Right renal cortex interstitium (tissue), 3 donors: ENCODE measurements at regions not wholly inside any gene's neighbourhood (a gene's known extent, or its start where the extent isn't known, plus 50 kb on each side); places are given as distances from the start of the nearest gene placed in this dataset.
"Not testable (repeated sequence)": the region's sequence is repeated elsewhere in the genome, so short reads cannot be mapped to it uniquely, and the experiment has no call there.

Experiments used
- DNase-seq, 3 donors: peaks; one replicate each; pipeline ENCODE4 v3.0.0-alpha.2; 2013; ENCODE audit warnings: low read depth in 3 of 3, low spot score in 2 of 3

- DNase-seq: no peak
Measured at GRCh38 chr16:80915079-80915450, 91.6 kb downstream of the CMC2 start.

DNA sequence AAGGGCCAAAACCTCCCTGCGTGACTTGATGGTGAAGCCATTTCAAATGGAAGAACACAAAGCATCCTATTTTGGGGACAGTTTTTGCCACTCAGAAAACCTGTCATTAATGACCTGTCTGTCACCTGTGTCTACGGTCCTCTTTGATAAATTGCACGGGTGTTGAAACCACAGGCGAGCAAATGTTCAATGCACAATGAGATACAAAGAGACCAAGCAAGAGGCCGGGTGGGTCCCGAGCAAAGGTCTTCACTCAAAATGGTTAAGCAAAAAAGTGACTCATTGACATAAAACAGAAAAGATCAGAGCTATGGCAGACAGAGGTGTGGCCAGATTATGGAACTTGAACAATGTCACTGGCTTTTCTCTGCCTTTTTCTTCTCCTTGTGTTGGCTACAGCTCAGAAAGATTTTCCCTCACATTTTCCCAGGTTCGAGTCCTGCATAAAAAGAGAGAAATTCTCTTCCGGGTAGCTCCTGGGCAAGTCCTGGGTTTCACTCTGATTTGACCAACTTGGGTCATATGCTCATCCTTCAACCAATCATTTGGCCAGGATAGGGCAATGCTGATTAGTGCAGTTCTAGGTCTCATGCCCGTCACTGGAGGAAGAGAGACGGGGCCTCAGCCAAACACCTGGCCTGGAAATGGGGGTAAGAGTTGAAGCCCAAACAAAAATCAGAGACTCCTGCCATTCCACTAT is 92.2 kb downstream of the CMC2 start:
- DNase-seq: no peak

- DNase-seq: no peak
Measured at GRCh38 chr16:80913397-80913796, 93.3 kb downstream of the CMC2 start.

- no peak for DNase-seq
Measured at GRCh38 chr16:80912651-80913050, 94.0 kb downstream of the CMC2 start.

- no peak for DNase-seq
Measured at GRCh38 chr16:80910434-80910833, 96.3 kb downstream of the CMC2 start.

GRCh38 chr16:80909720-80910119 is 97.0 kb downstream of the CMC2 start:
- DNase-seq: no peak

DNA sequence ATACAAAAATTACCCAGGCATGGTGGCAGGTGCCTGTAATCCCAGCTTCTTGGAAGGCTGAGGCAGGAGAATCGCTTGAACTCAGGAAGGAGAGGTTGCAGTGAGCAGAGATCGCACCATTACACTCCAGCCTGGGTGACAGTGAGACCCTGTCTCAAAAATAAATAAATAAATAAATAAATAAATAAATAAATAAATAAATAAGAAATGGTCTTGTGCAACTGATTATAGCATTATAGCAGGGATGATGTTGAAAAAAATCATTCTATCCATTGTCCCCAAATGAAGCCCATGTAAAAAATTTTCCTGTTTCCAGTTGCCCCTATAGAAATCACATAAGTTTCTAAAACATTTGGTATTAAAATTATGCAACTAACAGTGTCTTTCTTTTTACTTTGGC is 100.5 kb downstream of the CMC2 start:
- not testable (repeated sequence) for DNase-seq

DNA sequence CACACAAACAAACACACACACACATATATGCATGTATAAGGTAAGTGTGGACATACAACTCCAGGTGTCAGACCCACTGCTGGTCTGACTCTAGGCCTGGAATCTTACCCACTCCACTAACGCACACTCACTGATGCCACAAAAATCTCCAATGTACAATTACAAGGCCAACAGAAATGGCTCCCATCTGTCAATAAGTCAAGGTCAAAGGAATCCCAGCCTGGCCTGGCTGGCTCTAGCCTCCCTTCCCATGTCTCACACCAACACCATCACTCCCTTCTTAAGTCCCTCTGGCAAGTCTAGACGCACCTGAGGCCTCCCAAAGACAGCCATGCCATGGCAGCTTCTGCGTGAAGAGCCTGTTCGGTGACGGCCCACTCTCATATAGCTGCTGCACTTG is 99.2 kb upstream of the CDYL2 start:
- no peak for DNase-seq

GRCh38 chr16:80902306-80903110 is 98.1 kb upstream of the CDYL2 start:
- DNase-seq: no peak

- DNase-seq: no peak
Measured at GRCh38 chr16:80900593-80900954, 96.2 kb upstream of the CDYL2 start.

DNA sequence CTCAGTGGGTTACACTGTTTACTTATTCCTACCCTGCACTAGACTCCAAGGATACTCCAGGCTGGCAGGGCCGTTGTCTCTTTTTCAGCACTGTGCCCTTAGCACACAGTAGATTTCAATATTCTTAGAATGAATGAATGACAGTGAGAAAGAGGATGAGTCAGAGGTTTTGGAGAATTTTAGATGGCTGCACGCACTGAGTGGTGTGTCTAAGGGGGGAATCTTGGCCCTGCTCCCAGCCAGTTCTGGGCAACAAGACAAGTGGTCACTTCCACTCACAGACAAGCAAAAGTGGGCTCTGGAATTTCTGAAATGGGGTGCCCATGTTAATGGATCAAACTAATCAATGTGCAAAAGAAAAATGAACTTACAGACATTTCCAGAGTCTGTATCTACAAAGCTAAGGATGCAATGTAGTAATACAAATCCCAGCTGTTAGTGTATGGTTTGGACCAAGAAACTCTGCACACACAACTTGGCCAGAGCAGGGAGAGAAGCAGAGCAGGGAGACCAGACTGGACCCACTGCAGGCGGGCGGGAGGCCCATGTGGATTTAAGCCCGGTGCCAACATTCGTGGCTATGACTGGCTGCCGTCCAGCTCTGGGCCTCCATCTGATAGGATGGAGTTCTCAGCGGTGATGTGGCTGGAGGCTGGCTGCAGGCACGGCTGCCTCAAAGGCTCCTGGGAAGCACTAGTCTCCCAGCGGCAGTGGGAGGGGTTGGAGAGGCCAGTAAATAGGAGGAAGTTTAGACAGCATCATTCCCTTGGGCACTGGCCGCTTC is 95.6 kb upstream of the CDYL2 start:
- peak in 2 of 3 donors; percentile 17 to 29 for DNase-seq

- DNase-seq: no peak
Measured at GRCh38 chr16:80896776-80897175, 92.4 kb upstream of the CDYL2 start.

GRCh38 chr16:80894091-80894490 is 89.7 kb upstream of the CDYL2 start:
- DNase-seq: no peak

DNA sequence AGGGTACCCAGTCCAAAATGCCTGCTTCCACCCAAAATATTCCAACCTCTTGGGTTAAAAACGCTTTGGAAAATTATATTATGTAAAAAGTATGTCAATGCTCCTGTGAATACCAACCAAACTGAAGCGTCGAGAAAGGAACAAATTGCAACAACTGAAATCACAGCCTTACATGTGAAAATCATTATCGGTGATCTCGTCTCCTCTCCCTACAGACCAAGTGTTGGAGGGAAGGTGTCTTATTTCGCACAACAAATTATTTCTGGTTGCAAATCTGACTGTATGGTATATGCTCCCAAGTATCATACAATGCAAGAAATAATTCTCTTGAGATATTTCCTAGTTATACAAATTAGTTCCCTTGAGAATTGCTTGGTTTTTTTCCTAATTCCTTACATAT is 89.3 kb upstream of the CDYL2 start:
- no peak for DNase-seq

DNA sequence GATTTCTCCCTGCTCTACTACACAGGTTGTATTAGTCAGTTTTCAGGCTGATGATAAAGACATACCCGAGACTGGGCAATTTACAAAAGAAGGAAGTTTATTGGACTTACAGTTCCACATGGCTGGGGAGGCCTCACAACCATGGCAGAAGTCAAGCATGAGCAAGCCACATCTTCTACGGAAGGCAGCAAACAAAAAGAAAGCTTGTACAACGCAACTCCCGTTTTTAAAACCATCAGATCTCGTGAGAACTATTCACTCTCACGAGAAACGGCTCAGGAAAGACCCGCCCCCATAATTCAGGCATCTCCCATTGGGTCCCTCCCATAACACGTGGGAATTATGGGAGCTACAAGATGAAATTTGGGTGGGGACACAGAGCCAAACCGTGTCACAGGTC is 88.0 kb upstream of the CDYL2 start:
- not testable (repeated sequence) for DNase-seq

- no peak for DNase-seq
Measured at GRCh38 chr16:80889779-80890359, 85.5 kb upstream of the CDYL2 start.

DNA sequence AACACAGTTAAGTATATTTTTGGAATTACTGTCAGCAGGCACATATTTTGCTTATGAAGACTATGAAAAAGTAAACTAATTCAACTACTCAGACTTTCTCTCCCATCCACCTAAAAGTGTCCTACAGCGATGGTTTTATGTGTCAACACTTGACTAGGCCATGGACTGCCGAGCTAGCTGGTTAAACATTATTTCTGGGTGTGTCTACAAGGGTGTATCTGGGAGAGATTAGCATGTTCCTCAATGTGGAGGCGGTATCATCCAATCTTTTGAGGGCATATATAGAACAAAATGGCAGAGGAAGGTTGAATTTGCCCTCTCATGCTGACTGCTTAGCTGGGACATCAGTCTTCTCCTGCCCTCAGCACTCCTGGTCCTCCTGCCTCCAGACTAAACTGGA is 82.7 kb upstream of the CDYL2 start:
- DNase-seq: no peak

GRCh38 chr16:80883816-80884215 is 79.4 kb upstream of the CDYL2 start:
- no peak for DNase-seq

- no peak for DNase-seq
Measured at GRCh38 chr16:80883159-80883642, 78.8 kb upstream of the CDYL2 start.

DNA sequence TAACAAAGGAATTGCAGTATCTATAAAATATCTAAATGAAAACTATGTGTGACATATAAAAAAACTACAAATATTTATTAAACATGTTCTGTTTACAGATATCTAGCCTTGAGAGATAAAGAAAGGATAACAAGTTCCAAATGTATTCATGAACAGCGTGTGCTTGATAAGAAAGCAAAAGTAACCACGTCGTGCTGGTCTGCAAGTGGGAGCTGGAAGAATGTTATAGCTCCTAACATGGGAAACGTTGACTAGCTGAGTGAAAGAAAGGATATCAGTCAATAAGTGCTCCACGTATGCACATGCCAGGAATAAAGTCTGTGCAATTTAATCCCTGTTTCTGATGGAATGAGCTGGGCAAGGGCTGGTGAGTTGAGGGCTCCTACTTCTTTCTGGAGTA is 71.2 kb upstream of the CDYL2 start:
- no peak for DNase-seq

DNA sequence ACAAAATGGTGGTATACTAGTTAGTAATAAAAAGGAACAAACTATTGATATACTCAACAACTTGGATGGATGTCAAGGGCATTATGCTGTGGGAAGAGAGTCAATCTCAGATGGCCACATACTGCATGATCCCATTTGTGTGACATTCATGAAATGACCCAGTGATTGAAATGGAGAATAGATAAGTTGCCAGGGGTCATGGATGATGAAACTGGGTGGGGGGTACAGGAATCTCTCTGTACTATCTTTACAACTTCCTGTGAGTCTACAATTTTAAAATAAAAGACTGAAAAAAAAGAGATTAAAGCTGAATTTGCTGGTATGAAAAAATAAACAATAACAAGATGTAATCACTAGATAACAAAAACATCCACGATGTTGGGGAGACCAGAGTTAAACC is 70.5 kb upstream of the CDYL2 start:
- DNase-seq: no peak
